HT-29 (cell line): ENCODE measurements at regions not wholly inside any gene's neighbourhood (a gene's known extent, or its start where the extent isn't known, plus 50 kb on each side); places are given as distances from the start of the nearest gene placed in this dataset.

Experiments used
- DNase-seq: peaks from one replicate; pipeline ENCODE4 v3.0.0-alpha.2; 2015; ENCODE audit warnings: low spot score

DNA sequence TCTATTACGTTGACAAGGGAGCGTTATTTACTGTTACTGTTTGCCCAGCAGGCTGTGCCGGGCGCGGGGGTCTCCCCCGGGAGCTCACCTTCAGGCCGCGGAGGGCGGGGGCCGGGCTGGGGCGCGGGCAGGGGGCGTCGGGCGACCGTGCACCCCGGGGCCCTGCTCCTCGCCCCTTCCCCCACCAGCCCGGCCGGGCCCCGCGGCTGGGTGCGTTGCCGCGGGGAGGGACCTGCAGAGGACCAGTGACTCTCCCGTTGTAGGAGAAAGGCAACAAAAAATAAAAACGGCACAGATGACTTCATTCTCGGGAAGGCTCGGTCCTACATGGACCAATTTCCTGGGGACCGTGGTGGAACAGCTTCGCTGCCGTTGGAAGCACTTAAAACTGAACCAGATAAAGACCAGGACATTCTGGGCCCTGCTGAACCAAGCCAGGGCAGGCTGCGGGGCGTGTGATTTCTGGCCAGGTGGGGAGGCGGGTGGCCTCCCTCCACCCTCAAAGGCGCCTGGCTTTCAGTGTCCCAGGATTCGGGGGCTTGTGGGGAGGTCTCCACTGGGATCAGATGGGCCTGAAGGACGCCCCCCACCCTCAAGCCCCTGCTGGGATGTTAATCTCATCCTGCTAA, 57.4 kb downstream of the IGLL1 start:
- no peak for DNase-seq

DNA sequence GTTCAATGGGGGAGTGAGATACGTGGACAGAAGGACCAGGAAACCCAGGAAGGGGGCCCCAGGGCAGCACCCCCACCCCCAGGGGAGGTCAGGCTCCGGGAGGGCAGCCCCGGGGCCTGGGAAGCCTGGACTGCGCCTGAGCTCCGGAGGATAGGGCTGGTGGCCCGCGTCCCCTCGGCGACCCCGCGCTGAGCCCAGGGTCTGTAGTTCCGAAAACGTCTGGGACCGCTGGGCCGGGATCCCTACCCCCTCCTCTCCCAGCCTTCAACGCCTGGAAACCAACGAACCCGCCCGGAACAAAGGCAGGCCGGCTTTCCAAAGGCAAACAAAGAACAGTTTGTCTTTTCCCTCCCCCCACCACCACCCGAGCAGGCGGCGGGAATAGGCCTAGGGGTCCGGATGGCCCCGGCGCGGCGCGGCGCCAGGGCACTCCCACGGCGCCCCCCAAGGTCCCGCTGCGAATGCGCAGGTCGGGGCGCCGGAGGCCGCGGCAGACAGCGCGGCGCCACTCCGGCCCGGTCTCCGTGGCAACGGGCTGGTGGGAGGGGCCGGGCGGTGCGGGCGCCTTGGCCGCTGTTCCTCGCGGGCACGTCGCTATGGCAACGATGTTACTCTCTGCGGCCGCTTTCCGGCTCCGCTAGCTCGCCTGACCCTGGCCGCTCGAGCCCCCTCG, 58.5 kb downstream of the IGLL1 start:
- peak; percentile 83 for DNase-seq

DNA sequence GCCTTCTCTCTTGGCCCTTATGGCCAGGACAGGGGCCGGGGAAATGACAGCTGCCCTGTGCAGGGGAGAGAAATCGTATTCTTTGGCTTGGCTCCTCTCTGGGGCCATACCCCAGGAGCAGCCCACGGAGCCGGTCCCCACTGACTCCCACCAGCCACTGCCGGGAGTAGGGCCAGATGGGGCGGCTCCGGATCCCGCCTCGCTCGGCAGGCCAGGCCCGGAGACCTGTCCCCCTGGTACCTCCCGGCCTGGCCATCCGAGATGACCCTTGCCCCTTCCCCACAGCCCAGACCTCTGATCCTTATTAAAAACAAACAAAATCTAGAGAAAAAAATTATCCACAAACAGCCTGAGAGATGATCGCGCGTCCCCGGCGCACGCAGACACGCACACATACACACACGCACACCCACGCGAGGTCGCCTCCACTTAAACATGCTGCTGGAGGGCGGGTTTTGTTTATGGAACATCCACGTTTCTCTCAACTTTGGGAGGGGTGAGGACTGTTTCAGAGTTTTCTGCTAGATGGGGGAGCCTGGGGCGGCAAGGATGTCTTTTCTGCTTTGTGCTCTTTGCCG, 59.1 kb downstream of the IGLL1 start:
- no peak for DNase-seq

DNA sequence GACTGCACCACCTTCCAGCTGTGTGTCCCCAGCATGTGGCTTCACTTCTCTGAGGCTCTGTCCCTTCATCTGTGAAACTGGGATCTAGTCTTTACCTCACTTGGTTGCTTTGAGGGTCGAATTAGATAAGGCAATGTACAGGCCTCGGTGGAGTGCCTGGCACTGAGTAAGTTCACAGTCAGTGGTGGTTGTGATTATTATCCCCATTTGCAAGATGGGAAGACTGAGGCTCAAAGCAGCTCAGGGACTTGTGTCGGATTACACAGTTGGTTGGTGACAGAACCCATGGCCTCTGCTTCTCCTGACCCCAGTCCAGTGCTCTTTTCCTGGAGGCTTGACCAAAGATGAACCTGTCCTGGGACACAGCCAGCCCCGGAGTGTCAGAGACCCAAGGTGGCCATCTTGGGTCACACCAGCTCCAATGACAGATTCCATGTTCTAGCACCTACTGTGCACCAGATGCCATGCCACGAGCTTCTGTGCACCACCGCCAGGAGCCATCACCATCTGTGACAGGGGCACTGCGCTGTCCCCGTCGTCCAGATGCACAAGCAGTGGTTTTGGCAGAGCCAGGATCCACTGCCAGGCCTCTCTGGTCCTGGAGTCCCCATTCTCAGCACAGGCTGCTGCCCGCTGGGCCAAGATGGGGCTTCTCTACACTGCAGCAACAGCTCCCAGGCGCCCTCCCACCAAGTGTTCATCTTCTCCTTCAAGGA, 60.5 kb downstream of the IGLL1 start:
- no peak for DNase-seq

DNA sequence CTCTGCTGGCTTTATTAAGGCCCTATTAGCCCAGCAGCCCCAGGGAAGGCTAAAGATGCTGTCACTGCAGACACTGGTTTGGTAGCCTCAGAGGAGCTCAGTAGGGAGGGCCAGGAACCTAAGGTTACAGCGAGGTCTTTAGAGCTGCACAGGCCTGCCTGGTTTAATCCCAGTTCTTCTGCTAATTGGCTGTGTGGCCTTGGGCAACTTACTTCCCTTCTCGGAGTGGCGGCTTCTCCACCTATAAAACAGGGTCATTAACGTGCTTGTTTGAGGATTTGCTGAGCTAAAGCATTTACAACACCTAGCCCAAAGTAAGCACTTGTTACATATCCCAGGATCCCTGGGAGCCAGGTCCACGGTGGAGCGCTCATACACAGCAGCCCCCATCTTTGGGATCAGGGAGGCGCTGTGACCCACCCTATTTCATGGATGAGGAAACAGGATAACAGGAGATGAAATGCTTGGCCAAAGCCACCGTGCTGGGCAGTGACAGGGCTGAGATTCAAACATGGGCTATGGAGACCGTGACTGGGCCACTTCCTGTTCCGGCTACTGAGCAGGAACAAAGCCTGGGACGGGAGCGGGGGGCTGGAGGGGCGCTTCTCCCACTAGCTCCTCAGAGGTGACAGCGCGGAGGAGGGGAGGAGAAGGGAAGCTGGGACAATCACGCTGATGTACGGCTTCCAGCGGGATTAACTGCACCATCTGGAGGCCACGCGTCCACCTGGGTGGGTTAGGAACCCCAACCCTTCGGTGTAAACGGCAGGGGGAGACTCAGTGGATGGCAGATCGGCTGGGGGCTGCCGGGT, 61.5 kb downstream of the IGLL1 start:
- DNase-seq, result peak; percentile 55

DNA sequence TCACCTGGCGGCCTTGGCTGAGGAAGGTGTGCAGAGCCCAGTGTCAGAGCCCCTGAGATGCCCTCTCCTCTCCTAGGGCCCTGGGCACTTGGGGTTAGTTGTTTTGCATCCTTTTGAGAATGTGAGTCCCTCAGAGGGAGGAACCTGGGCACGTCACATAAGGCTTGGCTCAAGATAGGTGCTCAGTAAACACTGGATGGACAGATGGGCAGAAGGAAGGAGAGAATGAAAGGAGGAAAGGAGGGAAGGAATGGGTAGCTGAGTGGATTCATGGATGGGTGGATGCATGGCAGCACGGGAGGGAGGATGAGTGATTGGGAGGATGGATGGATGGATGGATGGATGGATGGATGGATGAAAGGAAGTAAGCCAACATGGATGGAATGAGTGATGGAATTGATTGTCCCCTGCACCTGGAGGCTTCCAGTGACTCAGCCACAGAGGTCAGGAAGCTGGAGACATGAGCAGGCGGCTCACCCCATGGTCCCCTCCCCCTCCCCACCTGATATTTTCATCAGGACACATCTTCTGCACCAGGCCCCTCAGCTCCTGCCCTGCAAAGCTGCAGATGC, 62.2 kb downstream of the IGLL1 start:
- DNase-seq, result no peak

DNA sequence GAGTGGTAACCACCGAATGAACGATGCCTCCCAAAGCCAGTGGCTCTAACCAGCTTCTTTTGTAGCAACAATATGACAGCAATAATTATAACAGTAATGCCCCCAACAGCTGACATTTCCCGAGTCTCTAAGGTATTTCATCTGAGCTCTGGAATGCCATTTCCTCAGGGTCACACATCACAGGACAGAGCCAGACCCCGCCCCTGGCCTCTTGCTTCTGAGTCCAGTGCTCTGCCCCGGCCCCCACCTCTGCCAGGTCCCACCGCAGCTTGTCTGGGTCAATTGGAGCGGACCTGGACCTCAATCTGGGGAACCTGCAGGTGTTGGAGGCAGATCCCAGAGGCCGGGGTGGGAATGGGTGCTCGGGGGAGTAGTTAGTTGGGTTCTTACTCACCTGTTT, 63.8 kb downstream of the IGLL1 start:
- no peak for DNase-seq

DNA sequence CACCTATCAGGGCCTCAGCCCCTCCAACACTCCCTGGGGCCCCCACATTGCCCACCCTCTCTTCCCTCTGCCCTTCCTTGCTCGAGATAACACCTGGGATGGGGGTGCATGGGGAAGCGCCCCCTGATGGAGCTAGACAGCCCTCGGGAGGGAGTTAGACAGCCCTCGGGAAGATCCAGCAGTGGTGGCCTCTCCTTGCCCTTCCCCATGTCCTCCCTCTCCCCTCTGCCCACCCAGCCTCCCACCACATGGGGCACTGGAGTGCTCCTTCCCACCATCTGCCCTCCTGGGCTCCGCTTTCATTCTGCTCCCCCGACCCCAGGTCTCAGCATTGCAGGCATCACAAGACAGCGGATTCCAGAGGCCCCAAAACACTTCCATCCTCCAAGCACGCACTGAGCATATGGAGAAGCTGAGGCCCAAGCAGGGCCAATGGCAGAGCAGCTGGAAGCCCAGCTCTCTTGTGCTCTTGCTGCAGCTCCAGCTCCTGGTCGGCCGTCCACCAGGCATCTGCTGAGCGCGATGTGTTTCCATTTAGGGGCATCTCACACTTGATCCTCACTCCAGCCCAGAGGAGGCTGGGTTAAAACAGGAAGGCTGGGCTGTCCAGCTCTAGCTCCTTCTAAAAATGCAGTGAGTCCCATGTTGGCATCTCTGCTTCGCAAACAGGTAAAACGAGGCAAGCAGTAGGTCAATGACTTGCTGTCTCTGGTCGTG, 65.6 kb downstream of the IGLL1 start:
- no peak for DNase-seq

DNA sequence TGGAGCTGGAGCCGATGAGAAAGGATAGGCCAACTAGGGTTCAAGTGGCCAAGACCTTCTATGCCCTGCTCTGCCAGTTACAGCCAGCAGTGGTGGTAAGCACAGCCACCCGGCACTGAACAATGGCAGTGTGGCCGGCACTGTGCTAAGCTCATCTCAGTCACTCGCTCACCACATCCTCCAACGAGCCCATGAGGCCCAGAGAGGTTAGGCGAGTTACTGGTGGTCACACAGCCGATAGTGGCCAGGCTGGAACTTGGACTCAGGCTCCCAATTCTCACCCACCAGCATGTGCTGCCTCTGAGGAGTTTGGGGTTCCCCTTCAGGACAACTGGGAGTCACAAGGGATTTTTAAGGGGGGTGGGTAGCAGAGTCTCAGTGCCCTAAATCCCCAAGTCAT, 66.4 kb downstream of the IGLL1 start:
- DNase-seq, result no peak

DNA sequence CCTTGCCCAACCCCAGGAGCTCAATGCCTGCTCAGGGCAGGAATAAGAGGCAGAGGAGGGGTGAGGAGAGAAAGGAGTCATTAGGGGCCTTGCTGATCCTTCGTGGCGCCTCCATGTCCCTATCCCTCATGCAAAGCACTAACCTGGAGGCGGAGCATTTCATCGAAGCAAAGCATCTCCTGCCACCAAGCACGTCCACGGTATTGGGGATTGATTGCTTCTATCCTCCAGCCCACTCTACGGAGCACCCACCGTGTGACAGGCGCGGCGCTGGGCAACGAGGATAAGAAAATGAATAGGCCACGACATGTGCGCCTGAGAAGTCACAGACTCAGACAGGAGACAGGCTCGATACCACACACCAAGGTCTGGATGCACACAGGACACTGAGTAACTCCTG, 67.0 kb downstream of the IGLL1 start:
- DNase-seq, result no peak

DNA sequence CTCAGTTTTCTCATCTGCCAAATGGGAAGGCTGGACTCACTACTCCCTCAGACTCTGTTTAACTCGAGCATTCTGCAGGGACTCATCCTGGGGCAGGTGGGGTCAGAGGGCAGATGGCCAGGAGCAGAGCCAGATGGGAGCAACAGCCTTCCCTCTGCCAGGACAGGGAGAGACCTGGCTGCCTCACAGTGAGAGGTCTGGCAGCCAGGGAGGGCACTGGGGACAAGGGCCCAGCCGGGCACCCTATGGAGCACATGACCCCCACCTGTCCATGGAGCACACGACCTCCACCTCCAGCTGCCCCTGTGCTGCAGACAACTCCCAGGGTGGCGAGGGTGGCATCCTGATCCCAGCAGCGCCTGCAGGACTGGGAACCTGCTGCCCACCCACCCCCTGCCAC, 67.4 kb downstream of the IGLL1 start:
- DNase-seq, result no peak

DNA sequence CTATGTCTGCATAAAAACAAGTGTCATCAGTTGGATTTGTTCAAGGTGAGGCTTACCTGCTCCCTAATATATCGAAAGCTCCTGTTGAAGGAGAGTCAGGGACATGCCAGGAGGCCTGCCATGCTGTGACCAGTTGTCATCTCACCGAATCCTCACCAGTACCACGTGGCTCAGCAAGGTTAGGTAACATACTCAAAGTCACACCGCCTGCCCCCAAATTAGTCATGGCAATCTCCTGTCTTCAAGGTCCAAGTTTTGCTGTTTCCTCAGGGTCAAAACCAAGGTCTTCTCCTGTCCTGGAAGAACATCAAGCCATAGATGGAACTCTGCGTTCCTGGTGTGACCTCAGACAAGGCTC, 67.8 kb downstream of the IGLL1 start:
- no peak for DNase-seq

DNA sequence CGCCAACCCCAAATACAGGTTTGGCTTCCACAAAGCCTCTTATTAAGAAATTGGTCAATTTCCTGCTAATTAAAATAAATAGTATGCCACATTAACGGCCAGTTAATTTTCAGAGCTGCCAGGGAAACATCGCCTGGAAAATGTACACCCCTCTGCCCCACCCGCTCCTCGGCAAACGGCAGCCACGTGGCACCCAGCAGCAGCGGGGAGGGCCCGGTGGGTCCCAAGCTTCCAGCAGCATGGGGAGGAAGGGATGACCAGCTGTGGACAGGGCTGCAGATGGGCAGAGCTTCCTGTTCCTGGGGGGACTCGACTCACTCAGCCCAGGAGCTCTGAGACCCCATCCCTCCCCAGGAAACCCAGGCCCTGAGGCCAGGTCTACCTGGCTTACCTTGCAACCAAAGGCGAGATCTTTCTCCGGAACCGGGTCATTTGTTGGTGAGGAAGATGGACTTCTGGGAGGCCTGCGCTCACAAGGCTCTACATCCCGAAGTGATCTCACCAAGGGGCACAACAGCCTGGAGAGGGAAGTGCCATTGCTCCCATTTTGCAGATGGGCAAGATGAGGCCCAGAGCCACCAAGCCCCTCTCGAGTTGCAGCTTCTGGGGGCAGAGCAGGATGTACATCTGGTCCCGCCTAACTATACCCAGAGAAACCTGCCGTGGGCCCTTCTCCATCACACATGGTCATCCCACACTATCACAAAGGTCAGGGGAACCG, 68.3 kb downstream of the IGLL1 start:
- no peak for DNase-seq

DNA sequence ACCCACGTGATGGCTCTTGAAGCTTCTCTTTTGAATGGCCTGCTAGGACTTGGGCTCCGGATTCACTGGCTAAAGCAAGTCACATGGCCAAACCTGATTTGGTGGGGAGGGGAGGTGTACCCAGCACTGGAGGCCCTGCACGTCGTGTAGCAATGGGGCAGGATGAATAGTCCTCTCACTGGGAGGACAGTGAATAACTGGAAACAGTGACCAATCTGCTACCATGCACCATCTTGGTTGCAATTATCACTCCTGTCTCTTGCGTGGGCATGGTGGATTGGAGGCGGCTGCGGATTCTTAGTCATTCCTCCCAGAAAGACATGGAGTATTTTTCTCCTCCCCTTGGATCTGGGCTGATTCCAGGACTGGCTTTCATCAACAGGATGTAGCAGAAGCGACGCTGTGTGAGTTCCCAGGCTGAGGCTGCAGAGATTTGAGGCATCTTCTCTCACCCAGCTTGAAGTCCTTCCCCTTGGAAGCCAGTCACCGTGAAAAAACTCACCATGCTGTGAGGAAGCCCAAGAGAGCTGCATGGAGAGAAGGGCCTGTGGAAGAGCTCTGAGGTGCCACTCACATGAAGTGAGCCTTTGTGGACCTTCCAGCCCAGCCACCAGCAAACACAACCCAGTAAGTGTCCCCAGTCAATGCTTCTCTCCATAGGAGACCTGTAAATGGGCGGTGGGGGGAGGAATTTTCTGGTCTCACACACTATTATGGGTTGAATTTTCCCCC, 70.4 kb downstream of the IGLL1 start:
- DNase-seq, result no peak

DNA sequence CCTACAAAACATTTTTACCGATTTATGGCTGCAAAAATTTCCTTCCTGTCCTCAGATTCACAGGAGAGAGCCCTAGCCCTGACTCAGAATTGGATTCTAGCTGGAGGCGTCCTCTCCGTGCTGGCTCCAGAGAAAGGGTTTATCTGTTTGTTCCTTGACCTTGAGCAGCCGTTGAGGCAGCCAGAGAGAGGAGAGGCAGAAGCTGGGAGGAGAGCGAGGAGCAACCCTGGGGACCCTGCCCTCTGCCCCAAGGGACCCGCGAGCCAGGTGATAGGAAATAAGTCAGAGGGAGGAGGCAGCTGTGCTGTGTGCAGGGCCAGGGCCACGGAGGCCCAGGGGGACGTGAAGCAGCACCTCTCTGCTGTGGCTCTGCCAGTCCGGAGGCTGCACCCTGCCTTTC, 75.6 kb downstream of the IGLL1 start:
- DNase-seq, result no peak

DNA sequence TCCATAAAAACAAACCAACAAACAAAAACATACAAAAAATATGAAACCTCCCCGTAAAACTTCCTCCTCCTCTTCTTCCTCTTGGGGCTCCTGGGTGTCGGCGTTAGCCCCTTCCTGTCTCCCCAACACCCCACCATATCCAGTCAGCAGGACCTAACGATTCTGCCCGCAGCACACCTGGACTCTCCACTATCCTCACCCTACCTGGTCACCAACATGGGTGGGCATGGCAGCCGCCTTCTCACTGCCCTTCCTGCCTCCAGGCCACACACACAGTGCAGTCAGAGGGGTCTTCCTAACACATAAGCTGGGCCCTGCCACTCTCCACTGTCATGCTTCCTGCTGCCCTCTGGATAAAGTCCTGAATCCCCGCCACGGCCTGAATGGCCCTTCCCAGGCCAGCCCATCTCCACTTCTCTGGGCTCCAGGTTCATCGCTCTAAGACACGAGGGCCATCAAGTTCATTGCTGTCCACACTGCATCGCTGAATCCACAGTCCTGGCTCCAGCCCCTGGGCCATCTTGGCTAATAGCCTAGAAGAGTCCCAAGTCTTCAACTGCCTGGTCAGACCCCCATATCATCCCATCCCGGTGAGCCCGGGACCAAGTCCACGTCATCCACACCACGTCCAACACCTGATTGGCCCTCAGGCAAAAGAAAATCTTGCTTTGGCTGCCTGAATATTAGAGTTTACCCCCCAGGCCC, 76.2 kb downstream of the IGLL1 start:
- DNase-seq, result no peak

DNA sequence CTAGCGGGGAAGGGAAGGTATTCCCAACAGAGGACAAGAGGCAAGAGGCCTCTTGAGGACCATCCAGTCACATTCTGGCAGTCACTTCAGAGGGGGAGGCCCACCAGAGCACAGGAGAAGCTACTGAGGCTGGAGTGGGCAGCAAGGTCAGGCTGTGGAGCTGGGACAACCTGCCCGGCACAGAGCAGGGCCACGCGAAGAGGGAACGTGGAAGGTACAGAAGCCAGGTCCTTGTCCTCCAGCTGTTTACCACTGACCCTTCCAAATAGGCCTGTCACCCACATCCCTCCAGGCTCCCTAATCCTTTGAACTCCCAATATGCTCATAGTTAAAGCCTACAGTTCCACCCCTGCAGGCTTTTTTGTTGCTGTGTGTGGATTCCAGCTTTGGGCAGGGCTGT, 76.9 kb downstream of the IGLL1 start:
- no peak for DNase-seq

DNA sequence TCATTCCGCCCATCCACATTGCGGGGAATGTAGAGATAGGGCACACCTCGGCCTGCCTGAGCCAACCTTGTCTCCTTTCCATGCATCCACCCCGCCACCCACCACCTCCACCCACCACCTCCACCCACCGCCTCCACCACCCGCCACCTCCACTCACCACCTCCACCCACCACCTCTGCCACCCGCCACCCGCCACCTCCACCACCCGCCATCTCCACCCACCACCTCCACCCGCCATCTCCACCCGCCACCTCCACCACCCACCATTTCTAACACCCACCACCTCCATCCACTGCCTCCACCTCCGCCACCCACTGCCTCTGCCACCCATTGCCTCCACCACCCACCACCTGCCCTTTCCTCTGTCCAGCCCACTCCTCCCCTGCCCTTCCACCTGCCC, 78.4 kb downstream of the IGLL1 start:
- no peak for DNase-seq

DNA sequence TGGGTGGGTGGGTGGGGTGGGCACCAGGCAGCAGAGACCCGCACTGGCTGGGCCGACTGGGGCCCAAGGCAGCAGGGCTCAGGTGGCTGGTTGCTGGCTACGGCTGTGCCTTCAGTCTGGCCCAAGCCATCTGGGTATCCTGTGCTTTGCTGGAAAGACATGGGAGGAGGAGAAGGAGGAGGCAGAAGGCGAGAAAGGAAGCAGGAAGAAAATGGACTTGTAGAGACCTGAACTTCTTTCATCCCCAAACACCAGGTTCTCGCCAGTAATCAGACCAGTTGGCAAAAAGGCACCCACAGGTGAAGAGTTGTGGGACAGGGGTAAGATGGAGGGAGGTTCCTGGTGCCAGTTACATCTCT, 78.8 kb downstream of the IGLL1 start:
- no peak for DNase-seq
